ENCODE measurements at regions not wholly inside any gene's neighbourhood (a gene's known extent, or its start where the extent isn't known, plus 50 kb on each side); places are given as distances from the start of the nearest gene placed in this dataset.

GRCh38 chr16:86171329-86171728 is 272.4 kb downstream of the IRF8 start:
- TF ChIP-seq, protein P1, sequence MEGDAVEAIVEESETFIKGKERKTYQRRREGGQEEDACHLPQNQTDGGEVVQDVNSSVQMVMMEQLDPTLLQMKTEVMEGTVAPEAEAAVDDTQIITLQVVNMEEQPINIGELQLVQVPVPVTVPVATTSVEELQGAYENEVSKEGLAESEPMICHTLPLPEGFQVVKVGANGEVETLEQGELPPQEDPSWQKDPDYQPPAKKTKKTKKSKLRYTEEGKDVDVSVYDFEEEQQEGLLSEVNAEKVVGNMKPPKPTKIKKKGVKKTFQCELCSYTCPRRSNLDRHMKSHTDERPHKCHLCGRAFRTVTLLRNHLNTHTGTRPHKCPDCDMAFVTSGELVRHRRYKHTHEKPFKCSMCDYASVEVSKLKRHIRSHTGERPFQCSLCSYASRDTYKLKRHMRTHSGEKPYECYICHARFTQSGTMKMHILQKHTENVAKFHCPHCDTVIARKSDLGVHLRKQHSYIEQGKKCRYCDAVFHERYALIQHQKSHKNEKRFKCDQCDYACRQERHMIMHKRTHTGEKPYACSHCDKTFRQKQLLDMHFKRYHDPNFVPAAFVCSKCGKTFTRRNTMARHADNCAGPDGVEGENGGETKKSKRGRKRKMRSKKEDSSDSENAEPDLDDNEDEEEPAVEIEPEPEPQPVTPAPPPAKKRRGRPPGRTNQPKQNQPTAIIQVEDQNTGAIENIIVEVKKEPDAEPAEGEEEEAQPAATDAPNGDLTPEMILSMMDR (IDR thresholded peaks at IDR 0.05; ENCODE audit: low read depth, low read length, poor library complexity, severe bottlenecking) = no peak
- TF ChIP-seq EZH2phosphoT487 (IDR thresholded peaks at IDR 0.05; ENCODE audit: borderline replicate concordance, low read length) = no peak

All from DOHH2 (cell line).